ENCODE measurements at regions not wholly inside any gene's neighbourhood (a gene's known extent, or its start where the extent isn't known, plus 50 kb on each side); places are given as distances from the start of the nearest gene placed in this dataset.

DNA sequence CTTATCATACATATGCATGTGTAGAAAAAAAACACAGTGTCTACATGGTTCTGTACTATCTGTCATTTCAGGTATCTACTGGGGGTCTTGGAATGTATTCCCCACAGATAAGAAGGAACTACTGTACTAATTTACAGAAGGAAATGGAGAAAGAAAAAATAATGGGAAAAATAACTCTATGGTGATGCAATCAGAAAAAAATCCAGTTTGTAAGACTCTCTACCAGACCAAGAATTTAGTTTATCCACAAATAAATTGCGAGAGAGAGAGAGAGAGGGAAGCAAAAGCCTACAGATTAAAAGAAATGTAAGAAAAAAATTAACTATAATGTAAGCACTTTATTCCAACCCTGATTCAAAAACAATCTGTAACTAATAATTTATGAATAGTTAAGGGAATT, 708.6 kb upstream of the ZNF608 start:
- TF ChIP-seq, protein P1, sequence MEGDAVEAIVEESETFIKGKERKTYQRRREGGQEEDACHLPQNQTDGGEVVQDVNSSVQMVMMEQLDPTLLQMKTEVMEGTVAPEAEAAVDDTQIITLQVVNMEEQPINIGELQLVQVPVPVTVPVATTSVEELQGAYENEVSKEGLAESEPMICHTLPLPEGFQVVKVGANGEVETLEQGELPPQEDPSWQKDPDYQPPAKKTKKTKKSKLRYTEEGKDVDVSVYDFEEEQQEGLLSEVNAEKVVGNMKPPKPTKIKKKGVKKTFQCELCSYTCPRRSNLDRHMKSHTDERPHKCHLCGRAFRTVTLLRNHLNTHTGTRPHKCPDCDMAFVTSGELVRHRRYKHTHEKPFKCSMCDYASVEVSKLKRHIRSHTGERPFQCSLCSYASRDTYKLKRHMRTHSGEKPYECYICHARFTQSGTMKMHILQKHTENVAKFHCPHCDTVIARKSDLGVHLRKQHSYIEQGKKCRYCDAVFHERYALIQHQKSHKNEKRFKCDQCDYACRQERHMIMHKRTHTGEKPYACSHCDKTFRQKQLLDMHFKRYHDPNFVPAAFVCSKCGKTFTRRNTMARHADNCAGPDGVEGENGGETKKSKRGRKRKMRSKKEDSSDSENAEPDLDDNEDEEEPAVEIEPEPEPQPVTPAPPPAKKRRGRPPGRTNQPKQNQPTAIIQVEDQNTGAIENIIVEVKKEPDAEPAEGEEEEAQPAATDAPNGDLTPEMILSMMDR (IDR thresholded peaks at IDR 0.05): no peak
- no peak for TF ChIP-seq POLR2A (IDR thresholded peaks at IDR 0.05)
